Kidney (tissue), 13 donors: ENCODE measurements at regions not wholly inside any gene's neighbourhood (a gene's known extent, or its start where the extent isn't known, plus 50 kb on each side); places are given as distances from the start of the nearest gene placed in this dataset.

Source experiments
- DNase-seq, 5 donors: peaks; one replicate each; pipeline ENCODE4 v3.0.0-alpha.2; 2013 to 2020
- FAIRE-seq: peaks from 2 replicates; lab custom pipeline; 2012; peaks lifted over from hg19 to GRCh38; lab: Jason Lieb, UNC
- H3K27ac ChIP-seq, 2 donors: one replicate each; pipeline ENCODE4 v1.7.0; 2013; ENCODE audit warnings: low read depth in 2 of 2, low read length in 2 of 2, inconsistent platforms in 1 of 2
- H3K27me3 ChIP-seq: one replicate; pipeline ENCODE4 v1.7.1; 2013; ENCODE audit warnings: low read length, inconsistent platforms; ENCODE audit not compliant: control insufficient read depth, insufficient read depth
- H3K36me3 ChIP-seq, 3 donors: one replicate each; pipeline versions ENCODE4 v1.7.0 to v1.7.1; 2013; ENCODE audit warnings: low read length in 3 of 3, control low read depth in 1 of 3, inconsistent platforms in 1 of 3; ENCODE audit not compliant: insufficient read depth in 3 of 3, control insufficient read depth in 2 of 3
- H3K4me1 ChIP-seq, 3 donors: one replicate each; pipeline versions ENCODE4 v1.7.0 to v1.7.1; 2013; ENCODE audit warnings: low read length in 3 of 3, inconsistent platforms in 1 of 3, low read depth in 1 of 3; ENCODE audit not compliant: control insufficient read depth in 2 of 3, insufficient read depth in 2 of 3
- H3K4me3 ChIP-seq, 3 donors: one replicate each; pipeline versions ENCODE4 v1.7.0 to v1.8.1; 2013; ENCODE audit warnings: low read length in 3 of 3, control low read depth in 1 of 3, inconsistent platforms in 1 of 3
- H3K9ac ChIP-seq, 3 donors: one replicate each; pipeline versions ENCODE4 v1.7.0 to v1.7.1; 2013; ENCODE audit warnings: low read length in 3 of 3, control low read depth in 1 of 3, inconsistent platforms in 1 of 3
- H3K9me3 ChIP-seq, 3 donors: one replicate each; pipeline versions ENCODE4 v1.7.0 to v1.7.1; 2013; ENCODE audit warnings: low read length in 3 of 3, control low read depth in 1 of 3, inconsistent platforms in 1 of 3; ENCODE audit not compliant: control insufficient read depth in 2 of 3, insufficient read depth in 1 of 3
- CTCF ChIP-seq: IDR thresholded peaks from 3 replicates; pipeline ENCODE4 v1.5.1; 2012; ENCODE audit warnings: mild to moderate bottlenecking, moderate library complexity, borderline replicate concordance; ENCODE audit not compliant: insufficient read depth; ENCODE audit errors: extremely low read depth
- intact Hi-C: fragments of 100-400 bp; cut with DNase I; formaldehyde crosslinking; loops from one replicate; pipeline ENCODE4 v1.11.1; 2022
- donor health status: control.
- donor health status: control.
- donor health status: control.
- donor health status: control.
- donor health status: control.
- donor health status: DM: yes; HTN: yes; CAD: no.
- donor health status: Normal renal cell carcinoma (clear cell type).

DNA sequence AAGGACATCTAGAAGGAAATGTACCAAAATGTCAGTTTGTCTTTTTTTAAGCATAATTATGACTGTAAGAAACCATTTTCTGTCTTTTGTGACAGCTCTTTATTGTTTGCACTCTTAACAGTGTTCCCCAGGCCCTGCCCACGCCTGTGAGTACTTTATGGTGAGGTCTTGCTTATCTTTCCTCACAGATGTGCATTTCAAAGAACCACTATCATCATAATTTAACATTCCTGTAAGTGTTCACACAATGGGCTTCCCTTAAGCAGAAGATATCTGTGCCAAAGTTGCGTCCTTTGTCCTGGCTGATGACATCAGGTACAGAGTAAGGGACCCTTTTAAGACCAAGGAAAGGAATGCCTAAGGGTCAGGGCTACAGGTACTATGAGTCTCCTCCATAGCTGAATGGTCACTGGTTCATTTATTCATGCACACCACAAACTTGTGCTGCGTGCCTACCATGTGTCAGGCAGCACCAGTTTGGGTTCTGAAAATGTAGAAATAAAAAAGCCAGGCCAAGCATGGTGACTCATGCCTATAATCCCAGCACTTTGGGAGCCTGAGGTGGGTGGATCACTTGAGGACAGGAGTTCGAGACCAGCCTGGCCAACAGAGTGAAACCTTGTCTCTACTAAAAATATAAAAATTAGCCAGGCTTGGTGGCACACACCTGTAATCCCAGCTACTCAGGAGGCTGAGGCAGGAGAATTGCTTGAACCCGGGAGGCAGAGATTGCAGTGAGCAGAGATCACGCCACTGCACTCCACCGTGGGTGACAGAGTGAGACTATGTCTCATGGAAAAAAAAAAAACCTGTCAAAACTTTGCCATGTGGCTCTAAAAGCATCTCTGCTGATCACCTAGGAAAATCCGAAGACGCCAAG lies 55.4 kb upstream of the NLK start:
- Histone ChIP-seq H3K27me3 (no peaks in the 10 kb centered on the region), H3K4me3 (no peak overlapping the region), H3K4me1 (peaks cover 0 to 10% (median 9%) of the 10 kb centered on the region in 3 donors), H3K9ac (no peak overlapping the region), H3K36me3 (no peaks in the 10 kb centered on the region), H3K9me3 (no peaks in the 10 kb centered on the region), H3K27ac (peak overlapping the region in 1 of 2 donors; percentile 52)
- intact Hi-C loops, result no loop called here
- FAIRE-seq, result no peak
- peak in 1 of 5 donors; percentile 25 for DNase-seq
- no peak for TF ChIP-seq CTCF

DNA sequence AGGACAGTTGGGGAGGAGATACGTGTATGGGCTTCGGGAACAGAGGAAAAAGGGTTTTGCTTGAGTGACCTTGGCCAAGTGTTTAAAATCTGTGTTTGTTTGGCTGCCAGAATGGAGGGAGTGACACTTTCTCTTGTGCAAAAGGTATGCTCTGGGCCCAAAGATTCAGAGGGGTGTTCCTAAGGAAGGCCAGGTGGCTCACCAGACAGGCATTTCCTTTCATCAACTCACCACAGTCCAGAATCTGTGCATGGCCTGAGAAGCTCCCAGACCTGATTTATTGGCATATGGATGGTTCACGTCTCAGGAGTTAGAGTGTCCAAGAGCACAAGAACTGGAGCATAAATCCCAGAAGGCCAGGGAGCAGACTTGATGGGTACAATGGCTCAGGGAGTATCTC lies 53.4 kb upstream of the NLK start:
- FAIRE-seq, result no peak
- no peaks in the 10 kb centered on the region for H3K36me3 ChIP-seq
- H3K9ac ChIP-seq, result no peak overlapping the region
- H3K4me1 ChIP-seq, result peaks cover 0 to 10% (median 9%) of the 10 kb centered on the region in 3 donors
- no peak for TF ChIP-seq CTCF
- no peak overlapping the region for H3K4me3 ChIP-seq
- H3K9me3 ChIP-seq, result no peaks in the 10 kb centered on the region
- H3K27me3 ChIP-seq, result no peaks in the 10 kb centered on the region
- no peak for DNase-seq
- intact Hi-C loops, result no loop called here
- H3K27ac ChIP-seq, result no peak overlapping the region

GRCh38 chr17:27990100-27990499 lies 52.4 kb upstream of the NLK start:
- H3K9me3 ChIP-seq, result no peaks in the 10 kb centered on the region
- DNase-seq, result no peak
- no peak overlapping the region for H3K27ac ChIP-seq
- intact Hi-C loops, result no loop called here
- peaks cover 0 to 4% (median under 1%) of the 10 kb centered on the region in 3 donors for H3K4me1 ChIP-seq
- FAIRE-seq, result no peak
- no peak for TF ChIP-seq CTCF
- H3K4me3 ChIP-seq, result no peak overlapping the region
- H3K36me3 ChIP-seq, result no peaks in the 10 kb centered on the region
- no peaks in the 10 kb centered on the region for H3K27me3 ChIP-seq
- H3K9ac ChIP-seq, result no peak overlapping the region
